ENCODE measurements at regions not wholly inside any gene's neighbourhood (a gene's known extent, or its start where the extent isn't known, plus 50 kb on each side); places are given as distances from the start of the nearest gene placed in this dataset.

- TF ChIP-seq CTCF (IDR thresholded peaks at IDR 0.05) = no peak
- no peak for TF ChIP-seq POLR2A (IDR thresholded peaks at IDR 0.05)
These were observed 161.6 kb upstream of the MID1 start for GRCh38 chrX:10781847-10782530.

All from esophagus squamous epithelium (tissue), 4 donors.